Esophagus (tissue), 2 donors: ENCODE measurements at regions not wholly inside any gene's neighbourhood (a gene's known extent, or its start where the extent isn't known, plus 50 kb on each side); places are given as distances from the start of the nearest gene placed in this dataset.

ENCODE experiments used
- H3K27ac ChIP-seq, 2 donors: one replicate each; pipeline ENCODE4 v1.5.1; 2013; ENCODE audit warnings: low read depth in 2 of 2, mild to moderate bottlenecking in 2 of 2, inconsistent platforms in 1 of 2, low read length in 1 of 2, moderate library complexity in 1 of 2
- H3K27me3 ChIP-seq, 2 donors: one replicate each; pipeline ENCODE4 v1.6.1; 2013; ENCODE audit warnings: low read length in 2 of 2, control low read depth in 1 of 2, mild to moderate bottlenecking in 1 of 2; ENCODE audit not compliant: insufficient read depth in 2 of 2, control insufficient read depth in 1 of 2
- H3K36me3 ChIP-seq, 2 donors: one replicate each; pipeline ENCODE4 v1.6.1; 2013; ENCODE audit warnings: low read length in 1 of 2; ENCODE audit not compliant: control insufficient read depth in 2 of 2, insufficient read depth in 2 of 2
- H3K4me1 ChIP-seq, 2 donors: one replicate each; pipeline ENCODE4 v1.6.1; 2013; ENCODE audit warnings: low read length in 1 of 2; ENCODE audit not compliant: control insufficient read depth in 2 of 2, insufficient read depth in 2 of 2
- H3K4me3 ChIP-seq, 2 donors: one replicate each; pipeline ENCODE4 v1.5.1; 2013; ENCODE audit warnings: low read length in 2 of 2, mild to moderate bottlenecking in 2 of 2, low read depth in 1 of 2, moderate library complexity in 1 of 2
- H3K9me3 ChIP-seq, 2 donors: one replicate each; pipeline ENCODE4 v1.6.1; 2013; ENCODE audit warnings: mild to moderate bottlenecking in 2 of 2, low read depth in 1 of 2, low read length in 1 of 2, moderate library complexity in 1 of 2; ENCODE audit not compliant: control insufficient read depth in 2 of 2, insufficient read depth in 1 of 2
- WGBS, 2 donors: extraction: QIAGEN DNeasy Blood & Tissue Kit; methylation state at CpG; one replicate each; pipeline ENCODE4 v1.1.7; 2013; 5-methylcytosine and 5-hydroxymethylcytosine counted together
- donor health status: healthy with polysubstance abuse.
- donor health status: Bipolar disorder and iron deficiency.

DNA sequence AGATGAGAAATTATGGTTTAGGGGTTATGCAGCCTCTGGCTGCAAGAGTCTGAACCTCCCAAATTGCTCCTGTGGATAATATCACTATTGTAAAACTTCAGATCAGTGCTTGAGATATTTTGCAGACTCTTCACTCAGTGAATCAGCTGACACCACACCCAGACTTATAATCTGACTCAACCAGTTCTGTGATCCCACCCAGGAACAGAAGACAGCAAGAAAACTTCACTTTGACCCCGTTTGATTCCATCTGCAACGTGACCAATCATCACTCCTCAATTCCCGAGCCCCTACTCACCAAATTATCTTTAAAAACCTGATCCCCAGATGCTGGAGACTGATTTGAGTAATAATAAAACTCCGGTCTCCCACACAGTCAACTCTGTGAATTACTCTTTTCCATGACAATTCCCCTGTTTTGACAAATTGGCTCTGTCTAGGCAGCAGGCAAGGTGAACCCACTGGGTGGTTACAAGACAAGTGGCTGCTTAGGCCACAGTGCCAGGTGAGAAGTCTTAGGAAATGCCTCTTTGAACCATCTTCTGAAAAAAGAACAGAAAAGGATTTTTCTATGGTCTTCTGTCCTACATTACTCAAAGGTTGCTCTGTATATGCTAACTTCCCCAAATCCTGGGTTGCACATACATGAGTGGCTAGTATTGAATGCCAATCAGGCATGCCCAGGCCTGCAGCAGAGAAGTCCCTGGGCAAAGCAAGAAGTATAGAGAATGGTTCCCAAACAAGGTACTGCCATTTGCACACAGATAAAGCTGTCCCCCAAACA, 588.0 kb downstream of the PRELID2 start:
- no peaks in the 10 kb centered on the region for H3K36me3 ChIP-seq
- peak overlapping the region in 1 of 2 donors; percentile 55 for H3K27ac ChIP-seq
- H3K27me3 ChIP-seq: no peaks in the 10 kb centered on the region
- H3K4me1 ChIP-seq: peaks cover 0 to 2% of the 10 kb centered on the region in 2 donors
- 64 to 76% methylated on average over 4 of the region's 4 CpGs for WGBS, 2 donors
- no peaks in the 10 kb centered on the region for H3K9me3 ChIP-seq
- H3K4me3 ChIP-seq: no peak overlapping the region

DNA sequence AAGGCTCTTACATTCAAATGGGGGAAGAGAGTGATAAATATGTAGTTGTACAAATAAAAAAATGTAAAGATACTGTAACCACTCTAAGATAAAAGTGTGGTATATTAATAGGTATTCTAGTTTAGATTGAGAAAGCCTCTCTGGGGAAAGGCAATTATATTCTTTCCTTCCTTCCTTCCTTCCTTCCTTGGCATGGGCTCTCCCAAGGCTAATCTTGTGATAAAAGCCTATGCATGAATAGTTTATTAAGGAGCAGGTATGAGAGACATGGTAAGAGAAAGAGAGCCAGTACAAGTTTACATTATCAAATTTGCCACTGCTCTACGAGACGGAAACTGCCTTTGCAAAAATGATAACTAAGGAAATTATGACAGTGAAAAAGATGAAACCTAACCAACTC, 588.8 kb downstream of the PRELID2 start:
- Histone ChIP-seq H3K4me1 (peaks cover 0 to 2% of the 10 kb centered on the region in 2 donors), H3K36me3 (no peaks in the 10 kb centered on the region), H3K27me3 (no peaks in the 10 kb centered on the region), H3K4me3 (no peak overlapping the region), H3K9me3 (no peaks in the 10 kb centered on the region), H3K27ac (no peak overlapping the region)
- WGBS, 2 donors: 89% methylated on average over 2 of the region's 2 CpGs

DNA sequence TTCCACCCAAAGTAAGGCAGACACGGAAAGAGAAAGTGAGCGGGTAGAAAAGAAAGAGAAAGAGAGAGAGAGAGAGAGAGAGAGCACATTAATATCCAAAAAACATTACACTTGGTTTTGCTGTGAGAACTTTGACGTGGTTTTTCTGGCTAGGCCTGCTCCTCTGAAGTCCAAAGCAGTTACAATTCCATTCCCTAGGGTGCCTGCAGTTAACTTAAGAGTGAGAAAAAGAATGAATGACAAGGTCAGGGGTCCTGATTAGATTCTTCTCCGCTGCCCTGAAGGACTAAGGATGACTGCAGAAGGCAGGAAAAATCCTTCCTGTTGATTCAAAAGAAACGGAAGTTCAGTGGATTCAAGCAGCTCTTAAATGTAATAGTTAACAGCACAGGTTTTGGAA, 589.8 kb downstream of the PRELID2 start:
- WGBS, 2 donors: 59 to 66% methylated on average over 5 of the region's 5 CpGs
- Histone ChIP-seq H3K27me3 (no peaks in the 10 kb centered on the region), H3K27ac (no peak overlapping the region), H3K9me3 (no peaks in the 10 kb centered on the region), H3K4me3 (no peak overlapping the region), H3K4me1 (peaks cover 0 to 2% of the 10 kb centered on the region in 2 donors), H3K36me3 (no peaks in the 10 kb centered on the region)

DNA sequence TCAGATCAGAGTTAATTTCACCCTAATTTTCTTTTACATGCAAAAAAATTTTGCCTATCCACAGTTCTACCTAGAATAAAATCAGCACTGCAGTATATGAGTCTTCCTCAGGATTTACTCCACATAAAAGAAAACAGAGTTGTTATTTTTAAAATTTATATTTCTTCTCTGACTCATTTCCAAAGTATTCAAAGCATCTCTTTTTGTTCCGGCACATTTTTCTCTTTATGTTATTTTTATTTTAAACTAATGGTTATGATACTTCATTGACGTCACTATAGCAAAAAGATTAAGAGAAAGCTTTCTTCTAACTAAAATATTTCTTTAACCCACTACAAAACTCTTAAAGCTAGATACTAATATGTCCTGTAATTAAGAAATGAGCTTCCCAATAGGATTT, 590.4 kb downstream of the PRELID2 start:
- Histone ChIP-seq H3K27me3 (no peaks in the 10 kb centered on the region), H3K9me3 (no peaks in the 10 kb centered on the region), H3K4me1 (peaks cover 0 to 2% of the 10 kb centered on the region in 2 donors), H3K36me3 (no peaks in the 10 kb centered on the region), H3K4me3 (no peak overlapping the region), H3K27ac (no peak overlapping the region)
- 56 to 57% methylated on average over 2 of the region's 2 CpGs for WGBS, 2 donors

DNA sequence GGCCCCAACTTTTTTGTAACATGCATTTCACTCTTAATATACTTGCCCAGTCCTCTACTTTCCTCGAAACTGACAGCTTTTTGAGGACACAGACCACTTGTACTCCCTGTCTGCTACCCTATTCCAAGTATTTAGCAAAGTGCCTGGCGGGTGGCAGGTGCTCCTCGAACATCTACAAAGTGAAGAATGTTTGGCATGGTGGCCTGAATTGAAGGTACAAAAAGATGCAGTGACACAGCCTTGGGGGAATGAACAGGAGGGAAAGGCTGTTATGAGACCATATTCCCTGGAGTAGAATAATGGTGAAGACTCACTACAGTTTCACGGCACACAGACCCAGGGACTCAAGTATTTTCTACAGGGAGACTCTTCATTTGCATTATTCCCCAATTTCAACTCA, 590.9 kb downstream of the PRELID2 start:
- Histone ChIP-seq H3K9me3 (no peaks in the 10 kb centered on the region), H3K4me1 (peaks cover 0 to 2% of the 10 kb centered on the region in 2 donors), H3K27me3 (no peaks in the 10 kb centered on the region), H3K36me3 (no peaks in the 10 kb centered on the region), H3K4me3 (no peak overlapping the region), H3K27ac (no peak overlapping the region)
- 82 to 91% methylated on average over 4 of the region's 4 CpGs for WGBS, 2 donors

DNA sequence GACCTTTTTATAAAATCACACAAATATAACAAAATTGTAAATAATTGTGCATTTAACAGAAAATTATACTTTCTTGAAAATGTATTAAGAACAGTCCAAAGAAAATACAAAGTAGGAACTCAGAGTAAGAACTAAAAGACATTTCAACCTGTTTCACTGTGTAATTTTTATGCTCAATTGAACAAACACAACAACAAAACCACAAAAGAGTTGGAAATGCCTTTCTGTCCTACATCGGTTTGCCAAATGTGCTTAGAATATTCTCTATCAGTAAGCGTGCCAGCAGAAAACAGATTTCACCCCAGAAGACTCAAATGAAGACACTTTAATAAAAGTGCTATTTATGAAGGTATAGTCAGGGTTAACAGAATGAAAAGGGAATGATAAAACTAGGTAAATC, 592.1 kb downstream of the PRELID2 start:
- no peaks in the 10 kb centered on the region for H3K36me3 ChIP-seq
- H3K27ac ChIP-seq: no peak overlapping the region
- H3K27me3 ChIP-seq: no peaks in the 10 kb centered on the region
- H3K4me1 ChIP-seq: peaks cover 0 to 2% of the 10 kb centered on the region in 2 donors
- H3K4me3 ChIP-seq: no peak overlapping the region
- H3K9me3 ChIP-seq: no peaks in the 10 kb centered on the region
- 53 to 67% methylated on average over 2 of the region's 2 CpGs for WGBS, 2 donors

DNA sequence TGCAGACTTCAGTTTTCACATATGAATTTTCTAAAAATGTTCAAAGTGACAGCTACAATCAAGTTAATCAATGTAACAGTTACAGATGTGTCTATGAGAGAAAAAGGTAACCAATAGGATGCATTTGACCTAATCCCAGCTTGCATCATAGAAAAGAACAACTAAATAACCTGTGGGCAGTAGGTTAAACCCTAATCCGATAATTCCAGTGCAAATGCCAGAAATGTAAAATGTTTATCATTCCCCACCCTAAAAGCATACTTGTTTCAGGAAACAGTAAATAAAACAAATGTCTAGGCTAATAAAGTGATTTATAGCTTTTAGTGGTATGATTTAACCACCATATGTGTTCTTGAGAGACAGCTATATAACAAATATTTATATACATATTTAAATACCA, 592.6 kb downstream of the PRELID2 start:
- H3K27me3 ChIP-seq: no peaks in the 10 kb centered on the region
- H3K36me3 ChIP-seq: no peaks in the 10 kb centered on the region
- H3K4me1 ChIP-seq: peaks cover 0 to 2% of the 10 kb centered on the region in 2 donors
- H3K4me3 ChIP-seq: no peak overlapping the region
- H3K27ac ChIP-seq: no peak overlapping the region
- WGBS, 2 donors: 47 to 68% methylated on average over 1 of the region's 1 CpG
- H3K9me3 ChIP-seq: no peaks in the 10 kb centered on the region

DNA sequence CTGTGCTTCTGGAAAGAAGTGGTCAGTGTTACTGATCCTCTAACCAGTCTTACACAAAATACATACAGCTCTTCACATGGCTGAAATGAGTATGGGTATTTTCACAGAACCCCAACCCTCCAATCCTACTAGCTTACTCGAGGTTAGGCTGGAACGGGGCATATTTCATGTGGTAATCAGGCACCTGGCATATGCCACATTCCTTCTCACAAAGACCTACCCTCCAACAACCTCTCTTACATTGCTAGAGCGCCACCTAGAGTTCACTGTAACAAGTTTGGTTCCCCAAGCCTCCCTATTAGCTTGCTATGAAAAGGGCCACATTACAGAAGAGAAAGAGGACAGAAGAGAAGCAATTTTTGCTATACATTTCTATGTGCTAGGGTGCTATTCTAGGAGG, 597.3 kb downstream of the PRELID2 start:
- Histone ChIP-seq H3K27ac (no peak overlapping the region), H3K9me3 (no peaks in the 10 kb centered on the region), H3K4me1 (no peaks in the 10 kb centered on the region), H3K36me3 (no peaks in the 10 kb centered on the region), H3K4me3 (no peak overlapping the region), H3K27me3 (no peaks in the 10 kb centered on the region)
- 11 to 23% methylated on average over 3 of the region's 3 CpGs for WGBS, 2 donors

DNA sequence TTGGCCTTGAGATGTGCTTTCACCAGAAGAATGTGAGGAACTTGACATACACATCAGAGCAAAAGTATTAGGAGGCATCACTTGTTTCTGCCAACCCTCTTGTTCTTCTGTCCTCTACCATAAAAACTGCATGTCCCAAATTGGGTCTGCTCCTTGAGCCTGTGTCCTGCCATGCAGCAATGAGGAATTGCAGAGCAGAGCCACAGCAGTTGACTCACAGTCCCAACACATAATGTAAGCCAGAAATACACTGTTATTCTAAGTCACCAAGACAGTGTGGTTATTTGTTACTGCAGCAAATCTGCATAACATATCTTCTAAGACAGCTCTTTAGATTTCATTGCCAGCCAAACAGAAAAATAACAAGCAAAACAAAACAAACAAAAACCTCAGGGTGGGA, 598.2 kb downstream of the PRELID2 start:
- Histone ChIP-seq H3K27ac (no peak overlapping the region), H3K9me3 (no peaks in the 10 kb centered on the region), H3K4me3 (no peak overlapping the region), H3K27me3 (no peaks in the 10 kb centered on the region), H3K4me1 (no peaks in the 10 kb centered on the region), H3K36me3 (no peaks in the 10 kb centered on the region)

DNA sequence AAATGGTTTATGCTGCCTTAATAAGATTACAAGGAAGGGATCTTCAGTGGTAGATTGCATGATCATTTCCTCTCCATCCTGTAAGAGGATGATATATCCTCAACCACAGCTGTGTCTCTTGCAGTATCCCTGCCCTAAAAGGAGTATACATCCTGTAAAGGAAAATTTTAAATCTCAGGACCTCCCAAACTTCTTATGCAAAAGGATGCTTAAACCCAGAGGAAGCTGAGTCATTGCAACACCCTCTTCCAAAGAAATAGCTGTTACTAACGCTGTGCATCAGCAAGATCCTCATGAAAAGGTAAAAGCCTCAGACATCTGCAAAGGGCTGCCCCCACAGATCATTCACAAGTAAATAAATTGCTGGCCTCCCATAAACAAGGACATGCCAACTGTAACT, 599.0 kb downstream of the PRELID2 start:
- WGBS, 2 donors: 67 to 68% methylated on average over 1 of the region's 1 CpG
- no peaks in the 10 kb centered on the region for H3K27me3 ChIP-seq
- H3K27ac ChIP-seq: no peak overlapping the region
- H3K36me3 ChIP-seq: no peaks in the 10 kb centered on the region
- no peak overlapping the region for H3K4me3 ChIP-seq
- no peaks in the 10 kb centered on the region for H3K4me1 ChIP-seq
- H3K9me3 ChIP-seq: no peaks in the 10 kb centered on the region
